Smooth muscle cell (in vitro differentiated cells): ENCODE measurements at regions not wholly inside any gene's neighbourhood (a gene's known extent, or its start where the extent isn't known, plus 50 kb on each side); places are given as distances from the start of the nearest gene placed in this dataset.

Experiments used
- DNase-seq: peaks from one replicate; lab custom pipeline; 2025; ENCODE audit not compliant: unreplicated experiment; lab: John Stamatoyannopoulos, UW
- H2AFZ ChIP-seq: fragments of 200-600 bp; sonication (generic); 2 replicates; pipeline ENCODE4 v1.6.0; 2016; ENCODE audit warnings: antibody characterized with exemption, low read depth, mild to moderate bottlenecking
- H3F3A ChIP-seq: fragments of 200-600 bp; sonication (generic); 2 replicates; pipeline ENCODE4 v1.6.0; 2017; ENCODE audit warnings: antibody characterized with exemption, low read depth
- H3K27ac ChIP-seq: fragments of 200-600 bp; sonication (generic); 2 replicates; pipeline ENCODE4 v1.5.1; 2016; ENCODE audit warnings: low read depth, mild to moderate bottlenecking
- H3K27me3 ChIP-seq: fragments of 200-600 bp; sonication (generic); 2 replicates; pipeline ENCODE4 v1.6.1; 2016; ENCODE audit warnings: low read depth, mild to moderate bottlenecking
- H3K36me3 ChIP-seq: fragments of 200-600 bp; sonication (generic); 2 replicates; pipeline ENCODE4 v1.5.1; 2016; ENCODE audit warnings: low read depth
- H3K4me1 ChIP-seq: fragments of 200-600 bp; sonication (generic); 2 replicates; pipeline ENCODE4 v1.5.1; 2016; ENCODE audit warnings: low read depth
- H3K4me2 ChIP-seq: fragments of 200-600 bp; sonication (generic); 2 replicates; pipeline ENCODE4 v1.6.0; 2016; ENCODE audit warnings: mild to moderate bottlenecking
- H3K4me3 ChIP-seq: fragments of 200-600 bp; sonication (generic); 2 replicates; pipeline ENCODE4 v1.5.1; 2016; ENCODE audit warnings: mild to moderate bottlenecking
- H3K79me2 ChIP-seq: fragments of 200-600 bp; sonication (generic); 2 replicates; pipeline ENCODE4 v1.6.0; 2016; ENCODE audit warnings: low read depth, mild to moderate bottlenecking
- H3K9ac ChIP-seq: fragments of 200-600 bp; sonication (generic); 2 replicates; pipeline ENCODE4 v1.6.0; 2016; ENCODE audit warnings: low read depth
- H3K9me3 ChIP-seq: fragments of 200-600 bp; sonication (generic); replicated peaks from 2 replicates; pipeline ENCODE4 v1.5.1; 2016; ENCODE audit warnings: low read depth
- H4K20me1 ChIP-seq: fragments of 200-600 bp; sonication (generic); 2 replicates; pipeline ENCODE4 v1.6.0; 2016; ENCODE audit warnings: low read depth
- CTCF ChIP-seq: fragments of 200-600 bp; sonication (generic); IDR thresholded peaks from 2 replicates; pipeline ENCODE4 v1.5.1; 2017; ENCODE audit warnings: borderline replicate concordance, mild to moderate bottlenecking, antibody characterized with exemption; ENCODE audit not compliant: insufficient read depth, poor library complexity, severe bottlenecking
- WGBS: methylation state at CpG from one replicate; pipeline ENCODE4 v1.1.7; 2016; ENCODE audit warnings: low lambda C conversion rate; 5-methylcytosine and 5-hydroxymethylcytosine counted together

GRCh38 chr4:43089730-43090129 is 197.2 kb downstream of the GRXCR1 start:
- Histone ChIP-seq H3K36me3 (no peaks in the 10 kb centered on the region), H4K20me1 (no peaks in the 10 kb centered on the region), H3K4me3 (no peak overlapping the region), H3K27me3 (no peaks in the 10 kb centered on the region), H3K79me2 (no peaks in the 10 kb centered on the region), H3K9ac (no peak overlapping the region), H3K4me2 (no peak overlapping the region), H2AFZ (no peak overlapping the region), H3K27ac (no peak overlapping the region), H3K4me1 (no peaks in the 10 kb centered on the region), H3K9me3 (no peaks in the 10 kb centered on the region), H3F3A (no peaks in the 10 kb centered on the region)
- 66% methylated on average over 2 of the region's 2 CpGs for WGBS
- no peak for DNase-seq
- no peak for TF ChIP-seq CTCF

DNA sequence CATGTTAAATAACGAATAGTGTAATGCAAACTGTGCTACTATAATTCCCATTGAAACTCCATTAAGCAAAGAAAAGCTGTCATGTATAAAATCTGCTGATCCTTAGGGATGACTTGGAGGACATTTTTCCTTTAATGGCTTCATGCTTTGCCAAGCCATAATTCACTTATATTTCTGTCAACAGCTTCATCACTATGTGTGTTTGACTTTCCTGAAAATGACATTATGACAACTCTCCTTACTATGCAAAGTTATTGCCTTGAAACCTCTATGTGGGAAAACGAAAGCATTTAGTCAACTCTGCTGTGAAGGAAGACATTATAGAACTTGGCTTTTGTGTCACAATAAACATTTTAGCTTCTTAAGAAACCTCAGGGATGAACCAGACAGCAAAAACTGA is 210.5 kb downstream of the GRXCR1 start:
- no peak for DNase-seq
- Histone ChIP-seq H3K9me3 (no peaks in the 10 kb centered on the region), H3K9ac (no peak overlapping the region), H3K27me3 (no peaks in the 10 kb centered on the region), H3K79me2 (no peaks in the 10 kb centered on the region), H3K4me1 (no peaks in the 10 kb centered on the region), H3K4me3 (no peak overlapping the region), H3K4me2 (no peak overlapping the region), H2AFZ (no peak overlapping the region), H3F3A (no peaks in the 10 kb centered on the region), H3K27ac (no peak overlapping the region), H4K20me1 (no peaks in the 10 kb centered on the region), H3K36me3 (no peaks in the 10 kb centered on the region)
- 78% methylated on average over 2 of the region's 2 CpGs for WGBS
- TF ChIP-seq CTCF = no peak

DNA sequence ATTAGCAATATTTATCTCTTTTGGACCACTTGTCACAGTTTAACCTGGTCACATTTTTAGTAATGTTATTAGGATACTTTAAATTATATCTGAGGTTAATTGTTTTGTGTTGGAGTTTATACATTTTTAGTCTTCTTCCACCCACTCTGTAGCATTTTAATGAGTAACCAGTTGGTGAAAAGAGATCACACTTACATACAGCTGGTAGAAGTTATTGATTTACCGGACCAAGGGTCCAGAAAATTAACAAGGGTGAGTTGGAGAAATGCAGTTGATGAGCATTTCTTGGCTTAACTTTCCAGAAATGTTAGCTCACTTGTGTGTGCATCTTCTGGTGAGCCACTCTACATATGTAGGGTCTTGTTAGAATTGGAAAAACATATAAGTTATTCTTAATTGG is 219.6 kb downstream of the GRXCR1 start:
- Histone ChIP-seq H3K4me2 (no peak overlapping the region), H3K4me3 (no peak overlapping the region), H3K4me1 (no peaks in the 10 kb centered on the region), H2AFZ (no peak overlapping the region), H3K9me3 (no peaks in the 10 kb centered on the region), H3F3A (no peaks in the 10 kb centered on the region), H3K36me3 (no peaks in the 10 kb centered on the region), H3K27me3 (no peaks in the 10 kb centered on the region), H4K20me1 (no peaks in the 10 kb centered on the region), H3K9ac (no peak overlapping the region), H3K79me2 (no peaks in the 10 kb centered on the region), H3K27ac (no peak overlapping the region)
- TF ChIP-seq CTCF = no peak
- DNase-seq = no peak
- WGBS = 95% methylated on average over 1 of the region's 1 CpG

DNA sequence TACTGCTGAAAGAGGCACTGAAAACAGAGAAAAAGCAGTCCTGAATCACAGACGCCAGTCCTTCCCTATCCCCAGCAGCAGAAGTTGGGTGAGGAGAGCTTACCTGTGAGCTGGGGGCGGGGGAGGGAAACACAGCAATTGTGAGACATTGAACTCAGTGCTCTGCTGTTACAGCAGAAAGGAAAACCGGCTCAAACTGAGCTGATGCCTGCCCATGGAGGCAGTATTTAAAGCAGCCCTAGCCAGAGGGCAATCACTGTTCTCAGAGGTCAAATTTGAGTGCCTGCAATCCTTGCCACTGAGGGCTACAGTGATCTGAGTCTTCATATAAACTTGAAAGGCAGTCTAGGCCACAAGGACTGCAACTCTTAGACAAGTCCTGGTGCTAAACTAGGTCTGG is 220.7 kb downstream of the GRXCR1 start:
- Histone ChIP-seq H3K4me3 (no peak overlapping the region), H3K27ac (no peak overlapping the region), H3F3A (no peaks in the 10 kb centered on the region), H3K4me1 (no peaks in the 10 kb centered on the region), H3K79me2 (no peaks in the 10 kb centered on the region), H3K27me3 (no peaks in the 10 kb centered on the region), H3K36me3 (no peaks in the 10 kb centered on the region), H3K9me3 (no peaks in the 10 kb centered on the region), H3K9ac (no peak overlapping the region), H3K4me2 (no peak overlapping the region), H2AFZ (peak overlapping the region; percentile 66), H4K20me1 (no peaks in the 10 kb centered on the region)
- no peak for DNase-seq
- WGBS = 35% methylated on average over 3 of the region's 3 CpGs
- TF ChIP-seq CTCF = no peak
